ENCODE measurements at regions not wholly inside any gene's neighbourhood (a gene's known extent, or its start where the extent isn't known, plus 50 kb on each side); places are given as distances from the start of the nearest gene placed in this dataset.

DNA sequence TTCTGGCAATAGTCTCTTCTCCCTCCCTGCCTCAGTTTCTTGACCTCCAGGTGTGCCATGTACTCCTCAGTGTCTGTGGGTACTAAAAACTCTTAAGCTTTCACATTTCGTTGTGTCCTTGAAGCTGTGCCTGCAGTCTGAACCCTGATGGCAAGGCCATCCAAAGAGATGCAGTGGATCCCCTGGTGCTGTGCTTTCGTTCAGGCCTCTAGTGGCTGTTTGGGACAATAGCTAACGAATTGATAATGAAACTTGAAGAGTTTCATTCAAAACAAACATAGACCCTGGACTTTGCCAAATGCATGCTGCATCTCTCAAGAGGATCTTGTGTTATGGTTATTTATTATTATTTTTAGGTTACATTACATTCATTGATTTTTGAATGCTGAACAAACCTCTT is 523.1 kb upstream of the FSIP2 start:
- no peak for DNase-seq (ENCODE audit: low read depth)
- TF ChIP-seq, protein P1, sequence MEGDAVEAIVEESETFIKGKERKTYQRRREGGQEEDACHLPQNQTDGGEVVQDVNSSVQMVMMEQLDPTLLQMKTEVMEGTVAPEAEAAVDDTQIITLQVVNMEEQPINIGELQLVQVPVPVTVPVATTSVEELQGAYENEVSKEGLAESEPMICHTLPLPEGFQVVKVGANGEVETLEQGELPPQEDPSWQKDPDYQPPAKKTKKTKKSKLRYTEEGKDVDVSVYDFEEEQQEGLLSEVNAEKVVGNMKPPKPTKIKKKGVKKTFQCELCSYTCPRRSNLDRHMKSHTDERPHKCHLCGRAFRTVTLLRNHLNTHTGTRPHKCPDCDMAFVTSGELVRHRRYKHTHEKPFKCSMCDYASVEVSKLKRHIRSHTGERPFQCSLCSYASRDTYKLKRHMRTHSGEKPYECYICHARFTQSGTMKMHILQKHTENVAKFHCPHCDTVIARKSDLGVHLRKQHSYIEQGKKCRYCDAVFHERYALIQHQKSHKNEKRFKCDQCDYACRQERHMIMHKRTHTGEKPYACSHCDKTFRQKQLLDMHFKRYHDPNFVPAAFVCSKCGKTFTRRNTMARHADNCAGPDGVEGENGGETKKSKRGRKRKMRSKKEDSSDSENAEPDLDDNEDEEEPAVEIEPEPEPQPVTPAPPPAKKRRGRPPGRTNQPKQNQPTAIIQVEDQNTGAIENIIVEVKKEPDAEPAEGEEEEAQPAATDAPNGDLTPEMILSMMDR (conservative IDR thresholded peaks at IDR 0.05; ENCODE audit: low read length), result no peak
- no peak overlapping the region for H3K4me3 ChIP-seq (ENCODE audit: low read length)

DNA sequence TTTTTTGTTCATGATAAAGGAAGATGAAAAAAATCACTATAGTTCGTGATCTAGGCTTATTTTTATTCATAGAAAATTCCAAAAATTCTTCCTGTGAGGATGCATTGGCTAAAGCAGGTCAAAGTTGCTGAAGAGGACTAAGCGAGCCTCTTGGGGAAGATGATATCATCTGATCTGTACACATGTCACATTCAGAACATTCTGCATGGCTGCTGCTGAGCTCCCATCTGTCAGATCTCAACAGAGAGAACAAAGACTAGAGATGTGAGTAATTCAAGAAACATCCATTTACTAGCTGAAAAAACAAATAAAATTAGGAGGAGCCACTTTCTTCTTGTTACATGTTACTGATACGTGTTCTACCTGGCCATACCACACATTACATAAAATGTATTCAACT is 518.6 kb upstream of the FSIP2 start:
- no peak overlapping the region for H3K4me3 ChIP-seq (ENCODE audit: low read length)
- DNase-seq (ENCODE audit: low read depth), result no peak

DNA sequence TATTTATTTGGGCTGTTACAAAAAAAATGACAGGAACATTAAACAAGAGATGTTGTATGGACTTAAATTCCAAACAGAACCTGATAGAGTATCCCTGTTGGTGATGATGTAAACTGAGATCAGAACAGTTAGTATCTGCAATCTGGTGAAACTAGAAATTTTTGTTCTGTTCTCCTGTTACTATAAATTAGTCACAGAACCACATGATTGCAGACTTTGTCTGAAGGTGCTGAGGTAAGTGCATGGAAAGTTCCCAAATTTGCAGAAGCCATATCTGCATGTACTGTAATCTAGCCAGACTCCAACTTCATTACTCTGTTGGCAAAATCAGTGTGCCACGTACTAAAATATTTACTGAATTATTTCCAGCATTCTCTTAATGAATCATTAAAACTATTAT is 516.3 kb upstream of the FSIP2 start:
- DNase-seq (ENCODE audit: low read depth), result no peak
- H3K4me3 ChIP-seq (ENCODE audit: low read length), result no peak overlapping the region
- TF ChIP-seq, protein P1 (conservative IDR thresholded peaks at IDR 0.05; ENCODE audit: low read length), result no peak

More for the DNA sequence above, 518.6 kb upstream of the FSIP2 start:
- TF ChIP-seq, protein P1 (conservative IDR thresholded peaks at IDR 0.05; ENCODE audit: low read length), result no peak

DNA sequence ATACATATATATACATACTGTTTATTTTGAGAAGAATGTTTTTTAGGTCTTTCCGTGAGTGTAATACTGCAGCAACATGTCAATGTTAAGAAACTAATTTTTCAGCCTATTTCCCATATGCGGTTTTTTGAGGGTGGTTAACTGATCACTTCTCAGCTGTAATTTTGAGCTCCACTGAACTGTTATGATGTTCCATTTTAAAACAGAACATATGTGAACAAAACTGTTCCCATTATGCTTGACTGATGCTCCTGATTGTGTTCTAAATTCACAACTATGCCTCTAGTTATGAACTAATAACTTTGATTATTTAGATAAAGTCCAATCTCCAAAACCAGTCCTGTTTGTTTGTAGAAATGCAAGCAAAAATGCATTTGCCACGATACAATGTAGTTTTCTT is 511.2 kb upstream of the FSIP2 start:
- TF ChIP-seq, protein P1 (conservative IDR thresholded peaks at IDR 0.05; ENCODE audit: low read length), result no peak
- H3K4me3 ChIP-seq (ENCODE audit: low read length), result no peak overlapping the region
- no peak for DNase-seq (ENCODE audit: low read depth)

DNA sequence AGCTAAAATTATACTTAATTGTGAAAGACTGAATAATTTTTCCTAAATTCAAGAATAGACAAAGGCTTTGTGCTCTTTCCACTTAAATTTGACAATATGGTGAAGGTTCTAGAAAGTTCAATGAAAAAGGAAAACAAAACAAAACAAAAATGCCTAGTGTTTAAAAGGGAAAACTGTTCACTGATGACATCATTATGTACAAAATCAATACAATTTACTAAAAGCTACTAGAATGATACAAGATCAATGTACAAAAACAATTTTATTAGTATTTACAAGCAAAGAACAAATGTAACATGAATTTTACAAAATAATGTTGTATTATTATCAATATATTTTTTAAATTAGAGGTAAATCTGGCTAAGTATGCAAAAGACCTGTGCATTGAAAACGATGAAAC is 499.1 kb upstream of the FSIP2 start:
- DNase-seq (ENCODE audit: low read depth), result no peak
- H3K4me3 ChIP-seq (ENCODE audit: low read length), result no peak overlapping the region
- TF ChIP-seq, protein P1 (conservative IDR thresholded peaks at IDR 0.05; ENCODE audit: low read length), result no peak

DNA sequence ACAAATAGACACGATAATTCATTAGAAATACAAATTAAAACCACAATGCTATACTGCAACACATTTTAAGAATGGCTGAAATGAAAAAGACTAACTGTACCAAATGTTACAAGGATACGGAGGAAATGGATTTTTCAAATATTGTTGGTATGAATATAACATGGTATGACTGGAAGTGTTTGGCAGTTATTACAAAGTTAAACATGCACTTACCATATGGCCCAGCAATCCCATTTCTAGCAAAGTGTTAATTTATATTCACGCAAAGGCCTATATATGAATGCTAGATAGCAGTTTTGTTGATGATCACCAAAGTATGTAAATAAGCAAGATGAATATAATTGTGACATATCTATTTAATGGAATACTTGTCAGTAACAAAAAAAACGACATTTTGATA is 497.8 kb upstream of the FSIP2 start:
- DNase-seq (ENCODE audit: low read depth), result no peak
- H3K4me3 ChIP-seq (ENCODE audit: low read length), result no peak overlapping the region
- TF ChIP-seq, protein P1 (conservative IDR thresholded peaks at IDR 0.05; ENCODE audit: low read length), result no peak

DNA sequence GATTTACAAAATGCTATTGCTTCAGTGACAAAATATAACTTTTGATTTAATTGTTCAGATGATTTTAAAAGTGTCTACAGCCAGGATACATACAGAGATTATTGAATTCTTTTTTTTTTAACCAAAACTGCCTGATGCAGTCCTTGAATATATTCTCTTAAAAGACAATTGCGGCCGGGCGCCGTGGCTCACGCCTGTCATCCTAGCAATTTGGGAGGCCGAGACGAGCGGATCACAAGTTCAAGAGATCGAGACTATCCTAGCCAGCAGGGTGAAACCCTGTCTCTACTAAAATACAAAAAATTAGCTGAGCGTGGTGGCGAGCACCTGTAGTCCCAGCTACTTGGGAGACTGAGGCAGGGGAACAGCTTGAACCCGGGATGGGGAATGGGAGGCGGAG is 497.0 kb upstream of the FSIP2 start:
- TF ChIP-seq, protein P1 (conservative IDR thresholded peaks at IDR 0.05; ENCODE audit: low read length), result no peak
- no peak for DNase-seq (ENCODE audit: low read depth)
- H3K4me3 ChIP-seq (ENCODE audit: low read length), result no peak overlapping the region
